ENCODE measurements at regions not wholly inside any gene's neighbourhood (a gene's known extent, or its start where the extent isn't known, plus 50 kb on each side); places are given as distances from the start of the nearest gene placed in this dataset.
"Not testable (repeated sequence)": the region's sequence is repeated elsewhere in the genome, so short reads cannot be mapped to it uniquely, and the experiment has no call there.

GRCh38 chr10:46105856-46106409, 59.9 kb upstream of the MSMB start:
- not testable (repeated sequence) for TF ChIP-seq CTCF (IDR thresholded peaks at IDR 0.05); ZFX (IDR thresholded peaks at IDR 0.05; ENCODE audit: borderline replicate concordance)
